ENCODE measurements at regions not wholly inside any gene's neighbourhood (a gene's known extent, or its start where the extent isn't known, plus 50 kb on each side); places are given as distances from the start of the nearest gene placed in this dataset.

- no peak for DNase-seq
These were observed 602.4 kb upstream of the ACVR2A start for GRCh38 chr2:147242445-147242844.

DNA sequence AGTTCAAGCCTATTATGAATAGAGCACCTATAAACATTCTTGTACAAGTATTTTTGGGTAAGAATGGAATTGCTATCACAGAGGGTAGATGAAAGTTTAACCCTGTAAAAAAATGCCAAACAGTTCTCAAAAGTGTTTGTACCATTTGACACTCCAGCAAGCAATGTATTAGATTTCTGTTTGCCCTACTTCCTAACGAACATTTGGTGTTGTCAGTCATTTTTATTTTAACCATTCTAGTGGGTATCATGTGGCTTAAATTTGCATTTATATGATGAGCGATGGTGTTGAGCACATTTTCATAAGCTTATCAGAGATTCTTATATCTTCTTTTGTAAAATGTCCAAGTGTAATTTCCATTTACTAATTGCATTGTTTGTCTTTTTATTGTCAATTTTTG, 608.2 kb upstream of the ACVR2A start:
- no peak for DNase-seq

DNA sequence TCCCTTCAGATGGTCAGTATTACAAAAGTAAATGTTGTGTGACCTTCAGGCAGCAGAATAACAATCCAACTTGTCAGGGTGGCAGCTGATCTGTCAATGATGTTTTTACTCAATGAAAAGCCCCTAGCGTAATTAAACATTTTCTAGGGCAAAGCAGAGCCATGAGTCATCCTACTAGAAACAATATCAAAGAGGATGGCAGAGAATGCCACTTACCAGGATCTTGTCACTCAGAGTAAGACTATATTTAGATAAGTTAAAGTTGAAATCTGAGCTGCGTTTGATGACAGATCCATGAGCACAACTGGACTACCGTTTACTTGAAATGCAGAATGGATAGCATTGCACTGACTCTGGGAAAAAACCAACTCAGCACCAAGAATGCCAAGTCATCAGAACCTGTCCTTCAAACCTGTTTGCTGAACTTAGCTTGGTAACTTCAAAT, 612.6 kb upstream of the ACVR2A start:
- DNase-seq: no peak

GRCh38 chr2:147231607-147232006, 613.2 kb upstream of the ACVR2A start:
- no peak for DNase-seq

GRCh38 chr2:147231081-147231480, 613.7 kb upstream of the ACVR2A start:
- DNase-seq: no peak

DNA sequence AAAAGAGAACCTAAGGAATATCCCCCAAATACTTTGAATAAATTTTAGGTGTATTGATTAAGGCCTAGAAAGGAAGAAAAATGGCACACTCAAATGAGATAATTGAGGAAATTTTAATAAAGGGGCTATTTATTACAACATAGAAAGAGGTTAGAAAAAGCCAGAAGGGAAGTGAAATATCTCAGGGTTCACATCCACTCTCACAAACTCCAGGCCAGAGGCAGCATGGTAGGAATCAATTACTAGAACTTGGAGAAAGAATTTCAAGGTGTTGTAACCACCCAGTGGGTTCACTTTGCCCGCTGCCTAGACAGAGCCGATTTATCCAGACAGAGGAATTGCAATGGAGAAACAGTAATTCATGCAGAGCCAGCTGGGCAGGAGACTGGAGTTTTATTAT, 617.5 kb upstream of the ACVR2A start:
- no peak for DNase-seq

GRCh38 chr2:147224070-147224469, 620.8 kb upstream of the ACVR2A start:
- DNase-seq: no peak

DNA sequence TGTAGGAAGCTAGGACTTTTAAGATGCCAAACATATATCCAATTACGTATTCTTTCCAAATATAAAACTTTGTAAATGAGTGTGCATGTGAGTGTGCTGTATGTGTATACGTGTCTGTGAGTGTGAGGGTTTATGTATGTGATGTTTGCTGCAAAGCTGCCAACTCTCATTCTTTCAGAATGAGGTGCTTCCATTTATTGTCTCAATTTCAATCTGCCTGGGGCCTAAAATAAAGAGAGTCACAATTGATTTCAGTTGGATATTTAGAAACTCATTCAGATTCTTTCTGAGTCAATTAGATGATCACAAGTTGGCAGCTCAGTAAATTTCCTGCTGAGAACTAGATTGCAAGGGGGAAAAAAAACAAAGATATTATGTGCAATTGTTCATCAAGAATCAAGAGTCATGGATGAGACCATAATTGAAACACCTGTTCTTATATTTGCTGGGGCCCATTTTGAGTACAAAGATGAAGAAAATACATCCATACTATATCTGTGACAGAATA, 621.2 kb upstream of the ACVR2A start:
- DNase-seq: no peak

GRCh38 chr2:147223119-147223518, 621.7 kb upstream of the ACVR2A start:
- no peak for DNase-seq

GRCh38 chr2:147222506-147222905, 622.3 kb upstream of the ACVR2A start:
- DNase-seq: no peak

GRCh38 chr2:147214914-147215313, 629.9 kb upstream of the ACVR2A start:
- no peak for DNase-seq

DNA sequence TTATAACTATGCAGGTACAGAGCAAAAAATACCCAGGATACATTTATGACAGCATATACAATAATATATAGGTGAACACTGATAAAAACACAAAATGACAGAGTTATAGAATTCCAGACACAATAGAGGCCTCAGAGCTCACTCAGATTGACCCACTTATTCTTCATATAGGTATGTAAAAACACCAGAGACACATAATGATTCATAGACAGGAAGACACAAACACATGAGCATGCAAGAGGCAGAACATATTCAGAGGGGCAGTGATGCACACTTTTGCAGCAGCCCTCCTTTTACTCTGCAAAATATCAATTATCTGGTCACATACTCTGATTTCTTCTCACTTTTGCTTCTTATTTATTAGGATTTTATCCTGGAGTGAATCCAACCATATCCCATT, 633.3 kb upstream of the ACVR2A start:
- no peak for DNase-seq

DNA sequence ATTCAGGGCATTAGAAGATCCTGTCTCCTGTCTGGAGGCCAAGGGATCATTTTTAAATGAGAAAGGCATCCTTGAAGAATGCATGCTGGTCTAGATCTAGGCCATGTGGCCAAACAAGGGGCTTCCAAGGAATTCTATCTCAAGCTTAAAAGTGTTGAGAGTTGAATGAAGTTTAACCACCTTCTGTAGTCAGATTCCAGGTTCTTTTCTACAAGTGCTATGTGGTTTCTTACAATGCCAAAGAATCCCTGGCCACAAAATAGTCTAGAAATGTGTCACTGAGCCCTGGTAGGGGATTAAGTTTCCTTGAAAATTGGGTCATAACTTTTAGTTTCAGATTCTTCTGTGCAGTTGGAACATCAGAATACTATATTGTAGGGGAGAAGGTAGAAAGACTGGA, 640.7 kb upstream of the ACVR2A start:
- DNase-seq: no peak

DNA sequence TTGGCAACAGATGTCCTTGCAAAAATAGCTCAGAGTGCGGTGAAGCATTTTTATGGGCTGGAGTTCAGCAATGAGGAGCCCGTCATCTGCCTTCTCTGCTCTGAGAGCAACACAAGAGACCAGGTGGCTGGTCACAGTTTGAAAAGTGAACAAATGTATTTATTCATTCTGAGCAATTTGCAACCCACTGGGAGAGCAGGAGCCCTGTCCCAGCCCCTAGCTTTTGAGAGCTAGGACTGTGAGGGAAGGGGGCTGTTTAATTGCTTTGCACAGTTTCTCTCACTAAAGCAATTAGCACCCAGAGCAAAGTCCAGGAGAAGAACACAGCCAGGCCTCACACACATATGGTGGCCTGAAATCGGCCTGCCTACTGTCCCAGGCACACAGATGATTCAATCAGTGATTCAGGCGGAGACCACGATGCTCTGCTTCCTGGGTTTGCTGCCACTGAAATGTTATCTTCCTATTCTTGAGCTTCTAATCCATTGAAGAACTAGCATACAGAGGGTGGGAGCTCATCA, 646.1 kb upstream of the ACVR2A start:
- no peak for DNase-seq

DNA sequence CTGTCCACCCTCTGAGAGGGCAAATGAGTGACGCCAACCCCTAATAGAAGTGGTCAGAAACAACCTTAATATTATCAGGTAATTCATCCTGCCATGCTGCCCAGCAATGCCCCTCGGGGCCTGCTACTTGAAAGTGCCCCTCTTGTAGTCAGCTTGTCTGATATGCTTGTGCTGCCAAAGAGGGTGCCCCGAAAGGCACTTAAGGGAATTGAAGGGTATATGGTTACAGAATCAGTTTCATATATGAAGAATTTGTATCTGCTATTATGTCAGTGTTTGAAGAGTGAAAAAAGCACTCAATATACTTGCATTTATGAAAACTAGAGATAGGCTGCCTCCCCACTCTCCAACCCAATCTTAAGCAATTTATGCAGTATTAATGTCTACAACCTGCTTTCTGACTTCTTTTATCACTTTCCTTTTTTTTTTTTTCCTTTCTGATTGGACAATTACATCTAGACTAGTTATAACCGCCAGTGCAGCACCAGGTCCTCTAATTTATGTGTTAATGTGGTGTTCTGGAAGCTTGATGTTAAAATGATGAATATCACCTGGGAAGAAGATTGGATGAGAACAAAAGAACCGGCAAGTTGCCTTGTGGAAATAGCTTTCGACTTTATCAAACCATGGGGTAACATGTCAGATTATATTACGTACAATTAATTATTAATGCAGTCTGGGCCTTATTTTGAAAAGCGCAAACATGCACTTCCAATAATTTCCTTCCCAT, 646.9 kb upstream of the ACVR2A start:
- DNase-seq: no peak

GRCh38 chr2:147182260-147182659, 662.6 kb upstream of the ACVR2A start:
- DNase-seq: peak; percentile 30

DNA sequence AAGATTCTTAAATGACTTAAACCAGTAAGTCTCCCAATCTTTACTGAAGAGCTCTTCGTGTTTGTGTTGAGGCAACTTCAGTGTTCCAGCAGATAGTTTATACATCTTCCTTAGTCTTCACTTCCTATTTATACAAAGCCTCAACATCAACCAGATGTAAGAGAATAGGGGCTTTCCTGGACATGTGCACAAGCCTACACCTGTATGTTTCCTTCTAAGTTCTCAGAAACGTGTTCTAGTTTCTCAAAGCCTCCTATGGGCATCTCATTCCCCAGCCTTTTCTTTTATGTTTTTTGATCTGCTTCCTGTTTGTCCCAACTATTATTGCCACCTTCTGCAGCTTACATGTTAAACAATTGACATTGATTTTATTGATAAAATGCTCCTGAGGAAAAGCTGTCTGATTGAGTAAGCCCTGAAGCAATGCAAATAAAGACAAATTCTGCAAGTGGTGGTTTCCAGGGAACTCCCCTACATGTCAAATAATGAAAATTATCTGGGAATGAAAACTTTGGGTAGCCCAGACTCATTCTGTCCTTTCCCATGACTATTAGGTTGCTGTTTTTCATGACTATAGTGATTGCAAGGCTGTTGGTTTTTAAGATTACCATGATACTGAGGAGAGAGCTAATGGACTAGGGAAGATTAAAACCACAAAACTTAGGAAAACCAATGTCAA, 663.3 kb upstream of the ACVR2A start:
- no peak for DNase-seq

- DNase-seq: no peak
These were observed 667.6 kb upstream of the ACVR2A start for GRCh38 chr2:147177071-147177857.

DNA sequence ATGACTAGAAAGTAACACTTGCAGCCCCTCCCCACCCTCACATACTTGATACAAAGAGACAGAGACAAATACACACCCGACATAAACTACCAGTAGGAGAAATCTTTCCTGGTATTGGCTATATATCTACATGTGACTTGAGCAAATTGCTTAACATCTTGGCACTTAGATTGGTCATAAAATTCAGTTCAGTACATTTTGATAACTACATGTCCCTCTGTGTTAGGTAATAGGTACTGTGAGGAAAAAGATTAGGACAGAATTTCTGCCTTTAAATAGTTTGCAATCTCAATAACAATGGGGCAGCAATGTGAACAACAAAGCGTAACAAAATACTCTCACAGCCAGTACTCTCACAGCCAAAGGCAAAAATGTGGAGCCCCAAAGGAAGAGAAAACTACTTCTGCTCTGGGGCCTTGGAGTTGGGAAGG, 670.0 kb upstream of the ACVR2A start:
- DNase-seq: no peak

DNA sequence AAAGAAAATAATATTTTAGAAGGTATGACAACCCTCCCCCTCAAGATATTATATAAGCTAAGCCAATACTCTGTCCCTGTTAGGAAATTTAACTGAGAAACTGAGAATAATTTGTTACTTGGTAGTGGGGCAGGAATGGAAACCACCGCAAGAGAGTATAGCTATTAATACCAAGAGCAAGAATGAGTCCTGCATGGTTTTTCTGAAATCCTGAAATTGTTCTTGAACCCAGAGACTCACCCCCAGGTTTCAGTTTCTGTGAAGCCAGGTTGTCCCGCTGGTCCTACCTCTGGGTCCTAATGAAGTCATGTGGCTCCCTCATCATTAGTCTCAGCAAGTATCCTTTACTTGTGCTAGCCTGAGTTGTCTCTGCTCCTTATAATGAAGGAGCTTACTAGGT, 671.0 kb upstream of the ACVR2A start:
- no peak for DNase-seq

DNA sequence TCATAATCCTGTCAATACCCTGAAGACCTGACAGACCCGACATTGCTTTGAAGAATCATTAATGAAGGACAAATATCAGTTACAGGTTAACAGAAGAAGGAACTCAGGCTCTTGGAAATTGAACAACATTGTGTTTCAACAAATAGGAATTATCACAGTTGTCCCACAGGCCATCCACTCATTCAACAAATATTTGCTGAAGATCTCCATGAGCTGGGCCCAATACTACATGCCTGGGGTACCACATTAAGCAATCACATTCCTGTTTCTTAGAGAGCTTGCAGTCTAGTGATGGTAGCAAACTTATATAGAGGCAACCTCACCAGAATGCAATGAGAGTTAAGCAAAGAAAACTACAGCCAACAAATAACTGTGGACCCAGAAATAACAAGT, 671.6 kb upstream of the ACVR2A start:
- DNase-seq: no peak

DNA sequence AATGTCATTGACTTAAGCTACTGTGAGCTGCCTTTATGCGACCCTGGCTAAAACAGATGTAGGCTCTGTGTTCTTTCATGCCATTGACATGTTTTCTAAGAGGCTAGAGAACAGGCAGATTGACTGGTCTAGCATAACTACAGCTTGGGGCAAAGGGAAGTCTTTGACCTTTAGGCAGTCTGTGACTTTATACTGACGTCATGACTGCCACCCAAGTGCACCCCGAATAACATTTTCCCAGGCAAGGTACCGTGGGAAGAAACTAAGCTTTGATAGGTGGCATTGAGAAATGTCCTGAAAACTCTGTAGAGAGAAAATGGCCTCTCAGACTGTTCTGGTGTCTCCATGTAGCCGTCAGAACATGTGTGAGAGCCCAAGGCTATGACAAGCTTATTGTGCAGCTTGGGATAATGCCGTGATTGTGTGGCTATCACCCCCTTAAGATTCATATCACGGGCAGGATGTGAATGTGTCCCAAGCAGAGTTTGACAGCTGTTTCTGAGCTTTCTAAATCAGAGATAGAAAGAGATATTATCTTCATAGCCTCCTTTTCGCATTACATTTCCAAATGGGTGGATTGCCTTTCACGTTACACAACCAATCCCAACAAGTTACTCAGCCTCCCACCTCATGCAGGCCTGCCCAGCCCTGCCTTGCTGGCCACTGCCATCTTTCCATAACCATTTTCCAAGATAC, 672.2 kb upstream of the ACVR2A start:
- no peak for DNase-seq

- DNase-seq: no peak
These were observed 672.9 kb upstream of the ACVR2A start for GRCh38 chr2:147171941-147172340.
